Prostate gland (tissue), 2 donors: ENCODE measurements at regions not wholly inside any gene's neighbourhood (a gene's known extent, or its start where the extent isn't known, plus 50 kb on each side); places are given as distances from the start of the nearest gene placed in this dataset.

Source experiments
- POLR2A ChIP-seq: fragments of 450-650 bp; IDR thresholded peaks from one replicate; pipeline ENCODE4 v1.6.1; 2016; ENCODE audit warnings: antibody characterized with exemption, mild to moderate bottlenecking
- POLR2AphosphoS5 ChIP-seq: sonication (generic); formaldehyde crosslinking; IDR thresholded peaks from one replicate; pipeline ENCODE4 v1.6.1; 2017; ENCODE audit warnings: antibody characterized with exemption
- TF ChIP-seq, protein P1 (sequence below), 4 experiments: fragments of 200-600 bp in 2 of 4; fragments of 450-650 bp in 2 of 4; sonication (generic) in 2 of 4; IDR thresholded peaks; 1 replicate in 3 of 4; 2 replicates in 1 of 4; pipeline ENCODE4 v1.5.1; 2016 to 2019; ENCODE audit warnings: antibody characterized with exemption in 4 of 4, mild to moderate bottlenecking in 2 of 4, moderate library complexity in 2 of 4

DNA sequence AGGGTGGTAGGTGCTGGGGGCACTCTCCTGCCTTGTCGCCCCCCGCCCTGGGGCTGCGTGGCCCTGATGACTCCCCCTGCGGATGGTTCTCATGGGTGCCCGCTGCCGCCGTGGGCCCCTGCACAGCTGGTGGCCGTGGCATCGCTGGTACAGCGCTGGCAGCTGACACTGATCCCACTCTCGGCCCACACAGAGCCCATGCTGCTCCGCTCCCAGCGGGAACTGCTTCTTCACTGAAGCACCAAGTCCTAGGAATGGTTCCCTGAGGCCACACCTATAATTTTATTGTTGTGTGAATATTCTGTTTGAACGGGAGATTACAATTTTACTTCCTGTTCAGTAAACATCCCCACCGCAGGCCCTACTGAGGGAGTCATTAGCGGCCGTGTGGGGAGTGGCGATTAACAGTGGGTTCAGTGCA lies 138.6 kb upstream of the NKX1-1 start:
- TF ChIP-seq, protein P1, sequence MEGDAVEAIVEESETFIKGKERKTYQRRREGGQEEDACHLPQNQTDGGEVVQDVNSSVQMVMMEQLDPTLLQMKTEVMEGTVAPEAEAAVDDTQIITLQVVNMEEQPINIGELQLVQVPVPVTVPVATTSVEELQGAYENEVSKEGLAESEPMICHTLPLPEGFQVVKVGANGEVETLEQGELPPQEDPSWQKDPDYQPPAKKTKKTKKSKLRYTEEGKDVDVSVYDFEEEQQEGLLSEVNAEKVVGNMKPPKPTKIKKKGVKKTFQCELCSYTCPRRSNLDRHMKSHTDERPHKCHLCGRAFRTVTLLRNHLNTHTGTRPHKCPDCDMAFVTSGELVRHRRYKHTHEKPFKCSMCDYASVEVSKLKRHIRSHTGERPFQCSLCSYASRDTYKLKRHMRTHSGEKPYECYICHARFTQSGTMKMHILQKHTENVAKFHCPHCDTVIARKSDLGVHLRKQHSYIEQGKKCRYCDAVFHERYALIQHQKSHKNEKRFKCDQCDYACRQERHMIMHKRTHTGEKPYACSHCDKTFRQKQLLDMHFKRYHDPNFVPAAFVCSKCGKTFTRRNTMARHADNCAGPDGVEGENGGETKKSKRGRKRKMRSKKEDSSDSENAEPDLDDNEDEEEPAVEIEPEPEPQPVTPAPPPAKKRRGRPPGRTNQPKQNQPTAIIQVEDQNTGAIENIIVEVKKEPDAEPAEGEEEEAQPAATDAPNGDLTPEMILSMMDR (IDR thresholded peaks at IDR 0.05), result no peak
- peak; percentile 88 for TF ChIP-seq POLR2AphosphoS5
- no peak for TF ChIP-seq POLR2A
